ENCODE measurements at regions not wholly inside any gene's neighbourhood (a gene's known extent, or its start where the extent isn't known, plus 50 kb on each side); places are given as distances from the start of the nearest gene placed in this dataset.
"Not testable (repeated sequence)": the region's sequence is repeated elsewhere in the genome, so short reads cannot be mapped to it uniquely, and the experiment has no call there.

DNA sequence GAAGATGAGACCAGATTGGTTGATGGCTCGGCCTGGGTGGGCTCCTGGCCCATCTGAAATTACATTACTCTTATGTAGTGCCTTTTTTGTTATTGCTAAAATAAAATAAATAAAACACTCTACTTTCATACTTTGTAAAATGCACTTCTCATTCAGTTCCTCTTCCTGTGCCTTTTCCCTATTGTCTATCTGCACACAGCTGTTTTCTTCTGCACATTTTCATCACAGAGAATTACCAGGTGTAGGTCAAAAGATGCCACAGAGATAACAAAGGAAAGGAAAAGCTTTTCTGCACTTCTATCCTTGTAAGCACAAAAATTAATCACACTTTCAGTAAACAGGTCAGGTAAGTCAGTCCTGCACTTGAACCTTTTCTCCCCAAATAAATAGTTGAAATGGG, 265.1 kb downstream of the BTG1 start:
- no peaks in the 10 kb centered on the region for H3F3A ChIP-seq (ENCODE audit: insufficient read depth)
- H3K36me3 ChIP-seq (ENCODE audit: low read length): no peaks in the 10 kb centered on the region
- H3K27ac ChIP-seq (ENCODE audit: low read depth, low read length): no peak overlapping the region
- no peaks in the 10 kb centered on the region for H3K9me2 ChIP-seq (replicated peaks; ENCODE audit: insufficient read depth, low read length)
- no peak overlapping the region for H3K9ac ChIP-seq (ENCODE audit: low read length)
- no peak overlapping the region for H2AFZ ChIP-seq (ENCODE audit: low read depth, low read length, severe bottlenecking)
- no peaks in the 10 kb centered on the region for H3K9me3 ChIP-seq (ENCODE audit: insufficient read depth, low read length)
- no peaks in the 10 kb centered on the region for H3K27me3 ChIP-seq (ENCODE audit: low read length)
- H3K4me3 ChIP-seq (ENCODE audit: insufficient read depth, low read length, poor library complexity, severe bottlenecking): no peak overlapping the region
- TF ChIP-seq, protein P1, sequence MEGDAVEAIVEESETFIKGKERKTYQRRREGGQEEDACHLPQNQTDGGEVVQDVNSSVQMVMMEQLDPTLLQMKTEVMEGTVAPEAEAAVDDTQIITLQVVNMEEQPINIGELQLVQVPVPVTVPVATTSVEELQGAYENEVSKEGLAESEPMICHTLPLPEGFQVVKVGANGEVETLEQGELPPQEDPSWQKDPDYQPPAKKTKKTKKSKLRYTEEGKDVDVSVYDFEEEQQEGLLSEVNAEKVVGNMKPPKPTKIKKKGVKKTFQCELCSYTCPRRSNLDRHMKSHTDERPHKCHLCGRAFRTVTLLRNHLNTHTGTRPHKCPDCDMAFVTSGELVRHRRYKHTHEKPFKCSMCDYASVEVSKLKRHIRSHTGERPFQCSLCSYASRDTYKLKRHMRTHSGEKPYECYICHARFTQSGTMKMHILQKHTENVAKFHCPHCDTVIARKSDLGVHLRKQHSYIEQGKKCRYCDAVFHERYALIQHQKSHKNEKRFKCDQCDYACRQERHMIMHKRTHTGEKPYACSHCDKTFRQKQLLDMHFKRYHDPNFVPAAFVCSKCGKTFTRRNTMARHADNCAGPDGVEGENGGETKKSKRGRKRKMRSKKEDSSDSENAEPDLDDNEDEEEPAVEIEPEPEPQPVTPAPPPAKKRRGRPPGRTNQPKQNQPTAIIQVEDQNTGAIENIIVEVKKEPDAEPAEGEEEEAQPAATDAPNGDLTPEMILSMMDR (IDR thresholded peaks at IDR 0.05; ENCODE audit: insufficient read depth, low read length, poor library complexity, severe bottlenecking): no peak
- no peak for TF ChIP-seq EZH2phosphoT487 (conservative IDR thresholded peaks at IDR 0.05; ENCODE audit: low read length)
- H3K79me2 ChIP-seq (ENCODE audit: insufficient read depth, low read length): no peaks in the 10 kb centered on the region
- H4K20me1 ChIP-seq (ENCODE audit: low read depth, low read length): no peaks in the 10 kb centered on the region
- H3K4me2 ChIP-seq (ENCODE audit: low read depth, low read length, poor library complexity, severe bottlenecking): no peak overlapping the region

DNA sequence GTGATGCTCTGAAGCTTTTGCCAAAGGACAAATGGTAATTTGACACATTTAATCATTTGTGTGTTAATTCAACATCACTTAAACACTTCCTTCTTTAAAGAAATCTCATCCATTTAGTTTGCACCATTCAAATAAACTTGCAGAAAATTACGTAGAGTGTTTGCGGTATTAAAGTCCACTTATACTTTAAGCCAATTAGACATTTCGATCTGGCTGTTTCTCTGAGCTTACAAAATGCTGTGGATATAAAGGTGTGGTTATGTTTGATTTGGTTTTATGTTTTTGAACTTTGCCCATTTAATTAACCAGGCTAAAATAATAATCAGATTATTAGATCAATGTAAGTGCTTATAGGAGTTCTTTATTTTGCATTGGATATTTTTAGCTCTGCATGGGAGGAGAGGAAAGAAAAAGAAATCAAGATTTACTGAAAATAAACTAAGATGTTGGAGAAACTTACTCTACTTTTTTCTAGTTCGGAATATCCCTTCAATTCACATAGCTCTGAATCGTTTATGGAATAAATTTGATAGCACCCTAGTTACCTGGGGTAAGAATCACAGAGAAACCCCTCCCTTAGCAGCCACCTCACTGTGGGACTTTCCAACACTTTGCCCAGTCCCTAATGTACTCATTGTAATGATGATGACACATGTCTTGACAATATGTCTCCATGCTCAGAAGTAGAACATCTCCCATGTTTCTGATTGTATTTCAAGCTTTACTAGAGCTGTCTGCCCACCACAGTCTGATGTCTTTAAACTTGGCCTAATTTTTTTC, 268.0 kb downstream of the BTG1 start:
- H3K79me2 ChIP-seq (ENCODE audit: insufficient read depth, low read length): no peaks in the 10 kb centered on the region
- H3K9me2 ChIP-seq (replicated peaks; ENCODE audit: insufficient read depth, low read length): no peaks in the 10 kb centered on the region
- no peaks in the 10 kb centered on the region for H3K9me3 ChIP-seq (ENCODE audit: insufficient read depth, low read length)
- H2AFZ ChIP-seq (ENCODE audit: low read depth, low read length, severe bottlenecking): no peak overlapping the region
- H3K4me3 ChIP-seq (ENCODE audit: insufficient read depth, low read length, poor library complexity, severe bottlenecking): no peak overlapping the region
- H3K27me3 ChIP-seq (ENCODE audit: low read length): no peaks in the 10 kb centered on the region
- no peak overlapping the region for H3K4me2 ChIP-seq (ENCODE audit: low read depth, low read length, poor library complexity, severe bottlenecking)
- no peaks in the 10 kb centered on the region for H3K36me3 ChIP-seq (ENCODE audit: low read length)
- no peaks in the 10 kb centered on the region for H4K20me1 ChIP-seq (ENCODE audit: low read depth, low read length)
- no peak overlapping the region for H3K27ac ChIP-seq (ENCODE audit: low read depth, low read length)
- TF ChIP-seq EZH2phosphoT487 (conservative IDR thresholded peaks at IDR 0.05; ENCODE audit: low read length): no peak
- TF ChIP-seq, protein P1 (IDR thresholded peaks at IDR 0.05; ENCODE audit: insufficient read depth, low read length, poor library complexity, severe bottlenecking): no peak
- no peaks in the 10 kb centered on the region for H3F3A ChIP-seq (ENCODE audit: insufficient read depth)
- no peak overlapping the region for H3K9ac ChIP-seq (ENCODE audit: low read length)

- Histone ChIP-seq H3K36me3 (ENCODE audit: low read length) (no peaks in the 10 kb centered on the region), H3K9ac (ENCODE audit: low read length) (no peak overlapping the region), H3K9me3 (ENCODE audit: insufficient read depth, low read length) (no peaks in the 10 kb centered on the region), H3K4me2 (ENCODE audit: low read depth, low read length, poor library complexity, severe bottlenecking) (no peak overlapping the region), H3K27me3 (ENCODE audit: low read length) (no peaks in the 10 kb centered on the region), H3K4me3 (ENCODE audit: insufficient read depth, low read length, poor library complexity, severe bottlenecking) (no peak overlapping the region), H3K9me2 (replicated peaks; ENCODE audit: insufficient read depth, low read length) (no peaks in the 10 kb centered on the region), H3F3A (ENCODE audit: insufficient read depth) (no peaks in the 10 kb centered on the region), H2AFZ (ENCODE audit: low read depth, low read length, severe bottlenecking) (no peak overlapping the region), H4K20me1 (ENCODE audit: low read depth, low read length) (no peaks in the 10 kb centered on the region), H3K79me2 (ENCODE audit: insufficient read depth, low read length) (no peaks in the 10 kb centered on the region), H3K27ac (ENCODE audit: low read depth, low read length) (no peak overlapping the region)
- TF ChIP-seq EZH2phosphoT487 (conservative IDR thresholded peaks at IDR 0.05; ENCODE audit: low read length): no peak
- TF ChIP-seq, protein P1 (IDR thresholded peaks at IDR 0.05; ENCODE audit: insufficient read depth, low read length, poor library complexity, severe bottlenecking): no peak
Observed at GRCh38 chr12:91877022-91877421, 268.6 kb downstream of the BTG1 start.

DNA sequence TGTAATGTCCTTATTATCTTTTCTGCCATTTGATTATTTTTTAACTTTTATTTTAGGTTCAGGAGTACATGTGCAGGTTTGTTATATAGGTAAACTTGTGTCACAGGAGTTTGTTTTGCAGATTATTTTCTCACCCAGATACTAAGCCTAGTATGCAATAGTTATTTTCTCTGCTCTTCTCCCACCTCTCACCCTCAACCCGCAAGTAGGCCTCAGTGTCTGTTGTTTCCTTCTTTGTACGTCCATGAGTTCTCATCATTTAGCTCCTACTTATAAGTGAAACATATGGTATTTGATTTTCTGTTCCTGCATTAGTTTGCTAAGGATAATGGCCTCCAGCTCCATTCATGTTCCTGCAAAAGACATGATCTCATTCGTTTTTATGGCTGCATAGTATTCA, 270.0 kb downstream of the BTG1 start:
- H2AFZ ChIP-seq (ENCODE audit: low read depth, low read length, severe bottlenecking): not testable (repeated sequence)

More for the DNA sequence above, 270.0 kb downstream of the BTG1 start:
- not testable (repeated sequence) for H3K9me2 ChIP-seq (replicated peaks; ENCODE audit: insufficient read depth, low read length); H3K79me2 ChIP-seq (ENCODE audit: insufficient read depth, low read length); H3K36me3 ChIP-seq (ENCODE audit: low read length); H3K4me3 ChIP-seq (ENCODE audit: insufficient read depth, low read length, poor library complexity, severe bottlenecking); H3K27ac ChIP-seq (ENCODE audit: low read depth, low read length); H3K9me3 ChIP-seq (ENCODE audit: insufficient read depth, low read length); H3K4me2 ChIP-seq (ENCODE audit: low read depth, low read length, poor library complexity, severe bottlenecking); H4K20me1 ChIP-seq (ENCODE audit: low read depth, low read length); H3K9ac ChIP-seq (ENCODE audit: low read length); H3K27me3 ChIP-seq (ENCODE audit: low read length); H3F3A ChIP-seq (ENCODE audit: insufficient read depth)

All from SU-DHL-6 (cell line).